PC-9 (cell line): ENCODE measurements at regions not wholly inside any gene's neighbourhood (a gene's known extent, or its start where the extent isn't known, plus 50 kb on each side); places are given as distances from the start of the nearest gene placed in this dataset.

Experiments
- BruUV-seq: library from RNA; stranded (reverse); fragments of 400-500 nt; replicated peaks from 2 replicates; lab custom pipeline; 2021; lab: Mats Ljungman, UMichigan
- CTCF ChIA-PET: fragments of 300-600 bp; sonication (Branson Sonifier 250); formaldehyde crosslinking; loops from one replicate; lab custom pipeline; 2022; ENCODE audit warnings: antibody characterized with exemption; lab: Charles Lee
- POLR2A ChIA-PET: fragments of 300-600 bp; sonication (Branson Sonifier 250); formaldehyde crosslinking; loops from one replicate; lab custom pipeline; 2022; ENCODE audit warnings: antibody characterized with exemption; ENCODE audit not compliant: unreplicated experiment; lab: Charles Lee
- DNase-seq, 2 experiments: peaks; one replicate each; pipeline versions ENCODE4 v3.0.0 to v3.0.0-alpha.2; 2015 to 2022; ENCODE audit warnings: mixed read lengths in 1 of 2
- H2AFZ ChIP-seq: fragments of 200-600 bp; sonication (generic); 2 replicates; pipeline ENCODE4 v1.8.1; 2017; ENCODE audit warnings: antibody characterized with exemption
- H3F3A ChIP-seq: fragments of 200-600 bp; sonication (generic); 2 replicates; pipeline ENCODE4 v1.8.1; 2017; ENCODE audit warnings: antibody characterized with exemption, mild to moderate bottlenecking, low read depth; ENCODE audit not compliant: insufficient read depth
- H3K27ac ChIP-seq: fragments of 200-600 bp; sonication (generic); 2 replicates; pipeline ENCODE4 v1.6.1; 2016; ENCODE audit warnings: mixed run types
- H3K27me3 ChIP-seq: fragments of 200-600 bp; sonication (generic); 2 replicates; pipeline ENCODE4 v1.6.1; 2016; ENCODE audit warnings: low read depth, mixed run types; ENCODE audit not compliant: insufficient read depth
- H3K36me3 ChIP-seq: fragments of 200-600 bp; sonication (generic); 2 replicates; pipeline ENCODE4 v1.6.1; 2016; ENCODE audit warnings: low read depth, mixed run types
- H3K4me1 ChIP-seq: fragments of 200-600 bp; sonication (generic); replicated peaks from 2 replicates; pipeline ENCODE4 v1.6.1; 2016; ENCODE audit warnings: mixed run types; ENCODE audit not compliant: insufficient read depth
- H3K4me2 ChIP-seq: fragments of 200-600 bp; sonication (generic); 2 replicates; pipeline ENCODE4 v1.6.1; 2017; ENCODE audit warnings: mixed run types
- H3K4me3 ChIP-seq: fragments of 200-600 bp; sonication (generic); 2 replicates; pipeline ENCODE4 v1.6.1; 2016; ENCODE audit warnings: mixed run types
- H3K79me2 ChIP-seq: fragments of 200-600 bp; sonication (generic); 2 replicates; pipeline ENCODE4 v1.6.1; 2017; ENCODE audit warnings: low read depth, mixed run types
- H3K9me2 ChIP-seq: fragments of 200-600 bp; sonication (generic); 2 replicates; pipeline ENCODE4 v1.8.1; 2017; ENCODE audit warnings: mild to moderate bottlenecking; ENCODE audit not compliant: insufficient read depth
- H3K9me3 ChIP-seq: fragments of 200-600 bp; sonication (generic); 2 replicates; pipeline ENCODE4 v1.8.1; 2016; ENCODE audit warnings: low read depth; ENCODE audit not compliant: insufficient read depth
- H4K20me1 ChIP-seq: fragments of 200-600 bp; sonication (generic); 2 replicates; pipeline ENCODE4 v1.8.1; 2017; ENCODE audit not compliant: insufficient read depth
- CTCF ChIP-seq: fragments of 200-600 bp; sonication (generic); conservative IDR thresholded peaks from 2 replicates; pipeline ENCODE4 v1.6.1; 2017; ENCODE audit warnings: mixed run types, antibody characterized with exemption, mild to moderate bottlenecking, moderate library complexity
- EZH2 ChIP-seq: fragments of 200-600 bp; sonication (generic); IDR thresholded peaks from 2 replicates; pipeline ENCODE4 v1.8.0; 2017; ENCODE audit warnings: antibody characterized with exemption, low read depth
- intact Hi-C: fragments of 100-400 bp; cut with micrococcal nuclease; formaldehyde crosslinking; loops from one replicate; pipeline ENCODE4 v1.10.0; 2022; ENCODE audit not compliant: unreplicated experiment

GRCh38 chr21:17446737-17447136 lies 66.1 kb upstream of the CXADR start:
- peaks cover 7% of the 10 kb centered on the region for H3F3A ChIP-seq
- peaks cover 28% of the 10 kb centered on the region for H3K4me1 ChIP-seq
- H3K27me3 ChIP-seq = no peaks in the 10 kb centered on the region
- no peaks in the 10 kb centered on the region for H4K20me1 ChIP-seq
- intact Hi-C loops = no loop called here
- ChIA-PET POLR2A (no interaction called here), CTCF (interaction anchor here (0.6 kb wide), 2 partner anchors 60 to 139 kb away, joined by 5 to 6 read pairs; no protein-coding TSS in a partner anchor)
- no peaks in the 10 kb centered on the region; the same call in 1 of the 2 replicates for H3K9me3 ChIP-seq
- BruUV-seq = no TSS peak
- no peak overlapping the region for H3K4me3 ChIP-seq
- H3K36me3 ChIP-seq = no peaks in the 10 kb centered on the region
- H2AFZ ChIP-seq = no peak overlapping the region
- H3K9me2 ChIP-seq = no peaks in the 10 kb centered on the region
- no peak overlapping the region for H3K4me2 ChIP-seq
- H3K27ac ChIP-seq = 0 out of 2 replicates have a peak overlapping the region, but pooled peaks have one; percentile 0
- peak in 1 of 2 experiments; percentile 43 for DNase-seq
- TF ChIP-seq EZH2 = no peak
- no peak for TF ChIP-seq CTCF
- H3K79me2 ChIP-seq = no peaks in the 10 kb centered on the region

- H3K36me3 ChIP-seq = no peaks in the 10 kb centered on the region
- H3K4me2 ChIP-seq = no peak overlapping the region
- CTCF ChIA-PET = no interaction called here
- H3K9me2 ChIP-seq = no peaks in the 10 kb centered on the region
- TF ChIP-seq EZH2 (no peak), CTCF (no peak)
- H3K27ac ChIP-seq = no peak overlapping the region
- intact Hi-C loops = loop anchor here (5.0 kb wide), 2 partner anchors 32 to 57 kb away; no protein-coding TSS in a partner anchor
- peaks cover 10% of the 10 kb centered on the region for H3F3A ChIP-seq
- no peaks in the 10 kb centered on the region; the same call in 1 of the 2 replicates for H3K79me2 ChIP-seq
- no peak overlapping the region for H3K4me3 ChIP-seq
- no peak overlapping the region for H2AFZ ChIP-seq
- DNase-seq = no peak
- H4K20me1 ChIP-seq = no peaks in the 10 kb centered on the region
- H3K9me3 ChIP-seq = no peaks in the 10 kb centered on the region; the same call in 1 of the 2 replicates
- peaks cover 26% of the 10 kb centered on the region for H3K4me1 ChIP-seq
- H3K27me3 ChIP-seq = no peaks in the 10 kb centered on the region
- POLR2A ChIA-PET = no interaction called here
- BruUV-seq = no TSS peak
These were observed 63.1 kb upstream of the CXADR start for GRCh38 chr21:17449701-17450100.

- TF ChIP-seq CTCF (no peak), EZH2 (no peak)
- H3K79me2 ChIP-seq = no peaks in the 10 kb centered on the region; the same call in 1 of the 2 replicates
- no peaks in the 10 kb centered on the region for H3K36me3 ChIP-seq
- peaks cover 25% of the 10 kb centered on the region for H3K4me1 ChIP-seq
- no peaks in the 10 kb centered on the region for H3K27me3 ChIP-seq
- no TSS peak for BruUV-seq
- DNase-seq = peak in 1 of 2 experiments; percentile 35
- peak overlapping the region; percentile 41 for H3K27ac ChIP-seq
- H4K20me1 ChIP-seq = no peaks in the 10 kb centered on the region
- POLR2A ChIA-PET = no interaction called here
- no peak overlapping the region for H3K4me3 ChIP-seq
- H3K9me3 ChIP-seq = no peaks in the 10 kb centered on the region; the same call in 1 of the 2 replicates
- H2AFZ ChIP-seq = no peak overlapping the region
- CTCF ChIA-PET = no interaction called here
- intact Hi-C loops = loop anchor here (5.0 kb wide), 2 partner anchors 34 to 59 kb away; no protein-coding TSS in a partner anchor
- peaks cover 13% of the 10 kb centered on the region for H3F3A ChIP-seq
- peak overlapping the region; percentile 39 for H3K4me2 ChIP-seq
- H3K9me2 ChIP-seq = no peaks in the 10 kb centered on the region
These were observed 61.4 kb upstream of the CXADR start for GRCh38 chr21:17451364-17451891.
